ENCODE measurements at regions not wholly inside any gene's neighbourhood (a gene's known extent, or its start where the extent isn't known, plus 50 kb on each side); places are given as distances from the start of the nearest gene placed in this dataset.

GRCh38 chr16:7013990-7014389 lies 318.7 kb upstream of the RBFOX1 start:
- 39 to 43% methylated on average over 5 of the region's 5 CpGs for WGBS, 2 donors

DNA sequence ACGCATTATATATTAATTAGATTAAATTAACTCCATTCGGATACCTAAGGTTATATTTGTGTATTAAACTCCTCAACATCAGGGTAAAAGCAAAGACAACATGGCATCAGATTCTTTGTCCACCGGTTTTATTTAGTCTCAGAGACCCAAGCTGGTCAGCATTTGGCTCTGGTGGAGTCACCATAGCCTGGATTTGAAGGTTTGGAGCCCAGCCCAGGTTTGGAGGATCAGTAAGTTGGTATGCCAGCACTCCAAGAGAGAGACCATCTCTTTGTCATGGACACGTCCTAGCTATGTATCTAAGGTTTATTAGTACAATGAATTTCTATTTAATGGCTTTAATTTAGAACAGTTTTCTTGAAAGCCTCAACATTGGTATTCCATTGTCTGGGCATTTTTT lies 328.4 kb upstream of the RBFOX1 start:
- no peak overlapping the region for H3K27ac ChIP-seq (ENCODE audit: low read depth in 2 of 2, low read length in 1 of 2)
- H3K4me3 ChIP-seq (ENCODE audit: low read depth in 1 of 2, low read length in 2 of 2) = no peak overlapping the region
- H3K9me3 ChIP-seq (ENCODE audit: control insufficient read depth in 2 of 2, insufficient read depth in 1 of 2, low read depth in 1 of 2, low read length in 1 of 2) = peaks cover 0 to 4% of the 10 kb centered on the region in 2 donors
- H3K27me3 ChIP-seq (ENCODE audit: control insufficient read depth in 1 of 2, insufficient read depth in 2 of 2, low read length in 2 of 2) = no peaks in the 10 kb centered on the region
- no peaks in the 10 kb centered on the region for H3K4me1 ChIP-seq (ENCODE audit: control insufficient read depth in 2 of 2, insufficient read depth in 2 of 2, low read length in 1 of 2)
- no peaks in the 10 kb centered on the region for H3K36me3 ChIP-seq (ENCODE audit: control insufficient read depth in 2 of 2, insufficient read depth in 2 of 2, low read length in 1 of 2)
- WGBS, 2 donors = 74 to 75% methylated on average over 4 of the region's 4 CpGs

More at GRCh38 chr16:7013990-7014389, 318.7 kb upstream of the RBFOX1 start:
- H3K9me3 ChIP-seq (ENCODE audit: control insufficient read depth in 2 of 2, insufficient read depth in 1 of 2, low read depth in 1 of 2, low read length in 1 of 2) = no peaks in the 10 kb centered on the region
- H3K4me1 ChIP-seq (ENCODE audit: control insufficient read depth in 2 of 2, insufficient read depth in 2 of 2, low read length in 1 of 2) = no peaks in the 10 kb centered on the region
- H3K27me3 ChIP-seq (ENCODE audit: control insufficient read depth in 1 of 2, insufficient read depth in 2 of 2, low read length in 2 of 2) = no peaks in the 10 kb centered on the region
- H3K27ac ChIP-seq (ENCODE audit: low read depth in 2 of 2, low read length in 1 of 2) = no peak overlapping the region
- H3K36me3 ChIP-seq (ENCODE audit: control insufficient read depth in 2 of 2, insufficient read depth in 2 of 2, low read length in 1 of 2) = no peaks in the 10 kb centered on the region
- H3K4me3 ChIP-seq (ENCODE audit: low read depth in 1 of 2, low read length in 2 of 2) = no peak overlapping the region

- Histone ChIP-seq H3K27me3 (ENCODE audit: control insufficient read depth in 1 of 2, insufficient read depth in 2 of 2, low read length in 2 of 2) (no peaks in the 10 kb centered on the region), H3K4me3 (ENCODE audit: low read depth in 1 of 2, low read length in 2 of 2) (no peak overlapping the region), H3K36me3 (ENCODE audit: control insufficient read depth in 2 of 2, insufficient read depth in 2 of 2, low read length in 1 of 2) (no peaks in the 10 kb centered on the region), H3K4me1 (ENCODE audit: control insufficient read depth in 2 of 2, insufficient read depth in 2 of 2, low read length in 1 of 2) (no peaks in the 10 kb centered on the region), H3K27ac (ENCODE audit: low read depth in 2 of 2, low read length in 1 of 2) (no peak overlapping the region), H3K9me3 (ENCODE audit: control insufficient read depth in 2 of 2, insufficient read depth in 1 of 2, low read depth in 1 of 2, low read length in 1 of 2) (no peaks in the 10 kb centered on the region)
- WGBS, 2 donors = 61 to 63% methylated on average over 4 of the region's 4 CpGs
These were observed 339.1 kb upstream of the RBFOX1 start for GRCh38 chr16:6993544-6993943.

DNA sequence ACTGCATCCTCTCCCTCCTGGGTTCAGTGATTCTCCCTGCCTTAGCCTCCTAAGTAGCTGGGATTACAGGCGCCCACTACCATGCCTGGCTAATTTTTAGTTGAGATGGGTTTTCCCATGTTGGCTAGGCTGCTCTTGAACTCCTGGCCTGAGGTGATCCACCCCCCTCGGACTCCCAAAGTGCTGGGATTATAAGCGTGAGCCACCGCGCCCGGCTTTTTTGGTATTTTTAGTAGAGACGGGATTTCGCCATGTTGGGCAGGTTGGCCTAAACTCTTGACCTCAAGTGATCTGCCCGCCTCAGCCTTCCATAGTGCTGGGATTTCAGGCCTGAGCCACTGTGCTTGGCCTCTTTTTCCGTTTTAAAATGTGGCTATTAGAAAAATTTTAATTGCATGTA lies 343.8 kb upstream of the RBFOX1 start:
- H3K4me1 ChIP-seq (ENCODE audit: control insufficient read depth in 2 of 2, insufficient read depth in 2 of 2, low read length in 1 of 2) = no peaks in the 10 kb centered on the region
- 90 to 93% methylated on average over 10 of the region's 10 CpGs for WGBS, 2 donors
- no peak overlapping the region for H3K27ac ChIP-seq (ENCODE audit: low read depth in 2 of 2, low read length in 1 of 2)
- H3K4me3 ChIP-seq (ENCODE audit: low read depth in 1 of 2, low read length in 2 of 2) = no peak overlapping the region
- no peaks in the 10 kb centered on the region for H3K36me3 ChIP-seq (ENCODE audit: control insufficient read depth in 2 of 2, insufficient read depth in 2 of 2, low read length in 1 of 2)
- no peaks in the 10 kb centered on the region for H3K9me3 ChIP-seq (ENCODE audit: control insufficient read depth in 2 of 2, insufficient read depth in 1 of 2, low read depth in 1 of 2, low read length in 1 of 2)
- H3K27me3 ChIP-seq (ENCODE audit: control insufficient read depth in 1 of 2, insufficient read depth in 2 of 2, low read length in 2 of 2) = no peaks in the 10 kb centered on the region

DNA sequence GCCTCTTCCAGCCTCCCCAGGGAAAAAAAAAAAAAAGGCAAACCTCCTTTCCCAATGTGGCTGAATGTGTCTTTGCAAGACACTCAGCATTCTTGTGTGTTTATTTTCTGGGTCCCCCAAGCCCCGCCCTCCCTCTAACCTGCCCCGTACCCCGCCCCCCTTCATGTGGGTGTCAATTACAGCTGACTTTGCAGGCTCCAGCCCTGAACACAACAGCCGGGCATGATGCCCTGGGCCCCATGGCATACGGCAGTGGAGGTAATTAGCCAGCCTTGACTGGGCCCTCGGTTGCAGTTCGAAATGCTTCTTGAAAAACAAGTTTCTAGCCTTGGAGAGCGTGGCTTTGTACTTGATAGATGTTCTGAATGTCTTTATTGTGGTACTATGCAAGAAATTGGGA lies 354.7 kb upstream of the RBFOX1 start:
- no peaks in the 10 kb centered on the region for H3K4me1 ChIP-seq (ENCODE audit: control insufficient read depth in 2 of 2, insufficient read depth in 2 of 2, low read length in 1 of 2)
- no peaks in the 10 kb centered on the region for H3K36me3 ChIP-seq (ENCODE audit: control insufficient read depth in 2 of 2, insufficient read depth in 2 of 2, low read length in 1 of 2)
- 45 to 46% methylated on average over 8 of the region's 8 CpGs for WGBS, 2 donors
- no peak overlapping the region for H3K27ac ChIP-seq (ENCODE audit: low read depth in 2 of 2, low read length in 1 of 2)
- no peak overlapping the region for H3K4me3 ChIP-seq (ENCODE audit: low read depth in 1 of 2, low read length in 2 of 2)
- H3K27me3 ChIP-seq (ENCODE audit: control insufficient read depth in 1 of 2, insufficient read depth in 2 of 2, low read length in 2 of 2) = no peaks in the 10 kb centered on the region
- no peaks in the 10 kb centered on the region for H3K9me3 ChIP-seq (ENCODE audit: control insufficient read depth in 2 of 2, insufficient read depth in 1 of 2, low read depth in 1 of 2, low read length in 1 of 2)

DNA sequence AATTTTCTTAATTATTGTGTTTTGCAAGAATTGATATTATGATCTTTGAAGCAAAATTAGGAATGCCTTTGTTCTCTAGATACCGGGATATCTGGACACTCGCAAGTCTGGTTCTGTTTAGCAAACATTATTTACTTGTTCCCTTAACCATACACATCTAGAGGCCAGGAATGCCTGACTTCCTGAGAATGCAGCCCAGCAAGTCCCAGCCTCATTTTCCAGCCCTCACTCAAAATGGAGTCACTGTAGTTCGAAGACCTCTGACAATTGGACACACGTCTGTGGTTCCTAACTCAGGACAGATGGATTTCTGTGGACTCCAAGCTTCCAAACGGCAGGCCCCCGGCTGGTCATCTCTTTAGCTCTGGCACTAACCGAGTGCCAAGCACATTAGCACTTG lies 355.4 kb upstream of the RBFOX1 start:
- H3K9me3 ChIP-seq (ENCODE audit: control insufficient read depth in 2 of 2, insufficient read depth in 1 of 2, low read depth in 1 of 2, low read length in 1 of 2) = no peaks in the 10 kb centered on the region
- 64 to 67% methylated on average over 7 of the region's 7 CpGs for WGBS, 2 donors
- no peak overlapping the region for H3K27ac ChIP-seq (ENCODE audit: low read depth in 2 of 2, low read length in 1 of 2)
- H3K4me1 ChIP-seq (ENCODE audit: control insufficient read depth in 2 of 2, insufficient read depth in 2 of 2, low read length in 1 of 2) = no peaks in the 10 kb centered on the region
- no peaks in the 10 kb centered on the region for H3K27me3 ChIP-seq (ENCODE audit: control insufficient read depth in 1 of 2, insufficient read depth in 2 of 2, low read length in 2 of 2)
- no peak overlapping the region for H3K4me3 ChIP-seq (ENCODE audit: low read depth in 1 of 2, low read length in 2 of 2)
- no peaks in the 10 kb centered on the region for H3K36me3 ChIP-seq (ENCODE audit: control insufficient read depth in 2 of 2, insufficient read depth in 2 of 2, low read length in 1 of 2)

GRCh38 chr16:6976716-6977115 lies 355.9 kb upstream of the RBFOX1 start:
- H3K9me3 ChIP-seq (ENCODE audit: control insufficient read depth in 2 of 2, insufficient read depth in 1 of 2, low read depth in 1 of 2, low read length in 1 of 2) = no peaks in the 10 kb centered on the region
- WGBS, 2 donors = 93 to 100% methylated on average over 1 of the region's 1 CpG
- H3K27ac ChIP-seq (ENCODE audit: low read depth in 2 of 2, low read length in 1 of 2) = no peak overlapping the region
- no peaks in the 10 kb centered on the region for H3K36me3 ChIP-seq (ENCODE audit: control insufficient read depth in 2 of 2, insufficient read depth in 2 of 2, low read length in 1 of 2)
- H3K4me3 ChIP-seq (ENCODE audit: low read depth in 1 of 2, low read length in 2 of 2) = no peak overlapping the region
- H3K27me3 ChIP-seq (ENCODE audit: control insufficient read depth in 1 of 2, insufficient read depth in 2 of 2, low read length in 2 of 2) = no peaks in the 10 kb centered on the region
- no peaks in the 10 kb centered on the region for H3K4me1 ChIP-seq (ENCODE audit: control insufficient read depth in 2 of 2, insufficient read depth in 2 of 2, low read length in 1 of 2)

- Histone ChIP-seq H3K36me3 (ENCODE audit: control insufficient read depth in 2 of 2, insufficient read depth in 2 of 2, low read length in 1 of 2) (no peaks in the 10 kb centered on the region), H3K27ac (ENCODE audit: low read depth in 2 of 2, low read length in 1 of 2) (no peak overlapping the region), H3K4me1 (ENCODE audit: control insufficient read depth in 2 of 2, insufficient read depth in 2 of 2, low read length in 1 of 2) (no peaks in the 10 kb centered on the region), H3K27me3 (ENCODE audit: control insufficient read depth in 1 of 2, insufficient read depth in 2 of 2, low read length in 2 of 2) (no peaks in the 10 kb centered on the region), H3K9me3 (ENCODE audit: control insufficient read depth in 2 of 2, insufficient read depth in 1 of 2, low read depth in 1 of 2, low read length in 1 of 2) (no peaks in the 10 kb centered on the region), H3K4me3 (ENCODE audit: low read depth in 1 of 2, low read length in 2 of 2) (no peak overlapping the region)
- 88 to 90% methylated on average over 3 of the region's 3 CpGs for WGBS, 2 donors
These were observed 362.3 kb upstream of the RBFOX1 start for GRCh38 chr16:6970171-6970857.

DNA sequence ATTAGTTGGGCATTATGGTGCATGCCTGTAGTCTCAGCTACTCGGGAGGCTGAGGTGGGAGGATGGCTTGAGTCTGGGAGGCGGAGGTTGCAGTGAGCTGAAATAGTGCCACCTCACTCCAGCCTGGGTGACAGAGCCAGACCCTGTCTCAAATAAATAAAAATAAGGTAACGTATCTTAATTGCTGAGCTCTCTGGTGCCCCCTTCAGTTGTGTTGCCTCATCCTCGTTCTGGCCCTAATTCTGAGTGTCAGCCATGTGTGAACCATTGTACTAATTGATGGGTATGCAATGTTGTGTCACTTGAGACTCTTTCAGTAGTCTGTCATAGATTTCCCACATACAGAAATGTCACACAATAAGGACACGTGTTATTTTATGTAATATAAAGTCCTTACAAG lies 363.1 kb upstream of the RBFOX1 start:
- Histone ChIP-seq H3K4me1 (ENCODE audit: control insufficient read depth in 2 of 2, insufficient read depth in 2 of 2, low read length in 1 of 2) (no peaks in the 10 kb centered on the region), H3K4me3 (ENCODE audit: low read depth in 1 of 2, low read length in 2 of 2) (no peak overlapping the region), H3K9me3 (ENCODE audit: control insufficient read depth in 2 of 2, insufficient read depth in 1 of 2, low read depth in 1 of 2, low read length in 1 of 2) (no peaks in the 10 kb centered on the region), H3K36me3 (ENCODE audit: control insufficient read depth in 2 of 2, insufficient read depth in 2 of 2, low read length in 1 of 2) (no peaks in the 10 kb centered on the region), H3K27ac (ENCODE audit: low read depth in 2 of 2, low read length in 1 of 2) (no peak overlapping the region), H3K27me3 (ENCODE audit: control insufficient read depth in 1 of 2, insufficient read depth in 2 of 2, low read length in 2 of 2) (no peaks in the 10 kb centered on the region)
- 69 to 79% methylated on average over 5 of the region's 5 CpGs for WGBS, 2 donors

DNA sequence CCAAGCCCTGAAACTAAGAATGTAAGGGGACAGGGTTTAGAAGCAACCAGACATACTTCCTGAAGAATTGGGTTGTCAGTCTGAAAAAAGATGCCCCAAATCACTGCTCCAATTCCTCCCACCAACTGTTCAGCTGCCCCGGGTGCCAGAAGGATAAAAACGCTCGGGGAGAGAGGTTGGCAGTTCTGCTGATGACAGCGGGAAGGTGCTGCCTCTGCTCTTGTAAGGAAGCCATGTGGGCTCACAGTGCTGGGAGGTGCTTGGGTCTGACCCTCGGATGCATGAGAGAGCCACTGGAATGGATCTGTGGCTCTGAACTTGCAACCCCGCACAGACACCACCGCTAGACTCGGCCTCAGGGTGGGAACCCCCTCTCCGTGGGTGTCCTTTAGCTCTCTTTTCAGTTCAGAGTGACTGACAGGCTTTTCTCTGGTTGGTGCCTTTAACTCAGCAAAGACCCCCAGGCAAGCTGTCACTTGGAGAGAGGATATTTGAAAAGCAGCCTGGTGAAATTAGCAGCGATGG lies 364.8 kb upstream of the RBFOX1 start:
- Histone ChIP-seq H3K9me3 (ENCODE audit: control insufficient read depth in 2 of 2, insufficient read depth in 1 of 2, low read depth in 1 of 2, low read length in 1 of 2) (no peaks in the 10 kb centered on the region), H3K4me1 (ENCODE audit: control insufficient read depth in 2 of 2, insufficient read depth in 2 of 2, low read length in 1 of 2) (no peaks in the 10 kb centered on the region), H3K27ac (ENCODE audit: low read depth in 2 of 2, low read length in 1 of 2) (no peak overlapping the region), H3K4me3 (ENCODE audit: low read depth in 1 of 2, low read length in 2 of 2) (no peak overlapping the region), H3K36me3 (ENCODE audit: control insufficient read depth in 2 of 2, insufficient read depth in 2 of 2, low read length in 1 of 2) (no peaks in the 10 kb centered on the region), H3K27me3 (ENCODE audit: control insufficient read depth in 1 of 2, insufficient read depth in 2 of 2, low read length in 2 of 2) (no peaks in the 10 kb centered on the region)
- 60 to 63% methylated on average over 10 of the region's 10 CpGs for WGBS, 2 donors

Measured in esophagus (tissue), 2 donors.